ENCODE measurements at regions not wholly inside any gene's neighbourhood (a gene's known extent, or its start where the extent isn't known, plus 50 kb on each side); places are given as distances from the start of the nearest gene placed in this dataset.
A peak's percentile ranks its signal among the peaks of the same experiment; 100 is the strongest.
"Not testable (repeated sequence)": the region's sequence is repeated elsewhere in the genome, so short reads cannot be mapped to it uniquely, and the experiment has no call there.

- DNase-seq (ENCODE audit: low read depth) = peak; percentile 55
- no peak overlapping the region for H3K4me3 ChIP-seq (replicated peaks; ENCODE audit: low read depth, low read length)
- TF ChIP-seq, protein P1, sequence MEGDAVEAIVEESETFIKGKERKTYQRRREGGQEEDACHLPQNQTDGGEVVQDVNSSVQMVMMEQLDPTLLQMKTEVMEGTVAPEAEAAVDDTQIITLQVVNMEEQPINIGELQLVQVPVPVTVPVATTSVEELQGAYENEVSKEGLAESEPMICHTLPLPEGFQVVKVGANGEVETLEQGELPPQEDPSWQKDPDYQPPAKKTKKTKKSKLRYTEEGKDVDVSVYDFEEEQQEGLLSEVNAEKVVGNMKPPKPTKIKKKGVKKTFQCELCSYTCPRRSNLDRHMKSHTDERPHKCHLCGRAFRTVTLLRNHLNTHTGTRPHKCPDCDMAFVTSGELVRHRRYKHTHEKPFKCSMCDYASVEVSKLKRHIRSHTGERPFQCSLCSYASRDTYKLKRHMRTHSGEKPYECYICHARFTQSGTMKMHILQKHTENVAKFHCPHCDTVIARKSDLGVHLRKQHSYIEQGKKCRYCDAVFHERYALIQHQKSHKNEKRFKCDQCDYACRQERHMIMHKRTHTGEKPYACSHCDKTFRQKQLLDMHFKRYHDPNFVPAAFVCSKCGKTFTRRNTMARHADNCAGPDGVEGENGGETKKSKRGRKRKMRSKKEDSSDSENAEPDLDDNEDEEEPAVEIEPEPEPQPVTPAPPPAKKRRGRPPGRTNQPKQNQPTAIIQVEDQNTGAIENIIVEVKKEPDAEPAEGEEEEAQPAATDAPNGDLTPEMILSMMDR (IDR thresholded peaks at IDR 0.05; ENCODE audit: low read length, missing control alignments) = peak; percentile 70
Observed at GRCh38 chr10:109773288-109774120, 149.8 kb downstream of the XPNPEP1 start.

- TF ChIP-seq, protein P1 (IDR thresholded peaks at IDR 0.05; ENCODE audit: low read length, missing control alignments) = no peak
- no peak for DNase-seq (ENCODE audit: low read depth)
- no peak overlapping the region for H3K4me3 ChIP-seq (replicated peaks; ENCODE audit: low read depth, low read length)
Observed at GRCh38 chr10:109770663-109771062, 152.6 kb downstream of the XPNPEP1 start.

- DNase-seq (ENCODE audit: low read depth) = no peak
- TF ChIP-seq, protein P1 (IDR thresholded peaks at IDR 0.05; ENCODE audit: low read length, missing control alignments) = no peak
- no peak overlapping the region for H3K4me3 ChIP-seq (replicated peaks; ENCODE audit: low read depth, low read length)
Observed at GRCh38 chr10:109769966-109770365, 153.3 kb downstream of the XPNPEP1 start.

GRCh38 chr10:109765838-109766237 is 157.5 kb downstream of the XPNPEP1 start:
- TF ChIP-seq, protein P1 (IDR thresholded peaks at IDR 0.05; ENCODE audit: low read length, missing control alignments) = no peak
- no peak overlapping the region for H3K4me3 ChIP-seq (replicated peaks; ENCODE audit: low read depth, low read length)
- DNase-seq (ENCODE audit: low read depth) = no peak

DNA sequence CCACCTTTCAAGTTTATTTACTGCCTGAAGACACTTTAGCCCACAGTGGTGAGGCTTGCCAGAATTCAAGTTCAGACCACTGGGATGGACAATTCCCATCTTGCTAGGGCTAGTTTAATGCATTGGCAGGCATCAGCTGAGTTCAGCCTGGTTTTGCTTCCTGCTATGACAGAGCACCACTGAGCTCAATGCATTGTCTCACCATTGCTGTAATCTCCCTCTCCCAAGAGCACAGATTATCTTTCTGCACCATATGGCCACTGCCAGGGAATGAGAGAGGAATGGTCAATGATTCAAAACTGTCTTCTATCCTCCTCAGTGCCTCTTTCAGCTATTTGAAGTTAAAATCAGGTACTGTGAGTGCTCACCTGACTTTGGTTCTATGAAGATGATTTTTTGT is 160.8 kb downstream of the XPNPEP1 start:
- no peak overlapping the region for H3K4me3 ChIP-seq (replicated peaks; ENCODE audit: low read depth, low read length)
- DNase-seq (ENCODE audit: low read depth) = no peak
- TF ChIP-seq, protein P1 (IDR thresholded peaks at IDR 0.05; ENCODE audit: low read length, missing control alignments) = no peak

DNA sequence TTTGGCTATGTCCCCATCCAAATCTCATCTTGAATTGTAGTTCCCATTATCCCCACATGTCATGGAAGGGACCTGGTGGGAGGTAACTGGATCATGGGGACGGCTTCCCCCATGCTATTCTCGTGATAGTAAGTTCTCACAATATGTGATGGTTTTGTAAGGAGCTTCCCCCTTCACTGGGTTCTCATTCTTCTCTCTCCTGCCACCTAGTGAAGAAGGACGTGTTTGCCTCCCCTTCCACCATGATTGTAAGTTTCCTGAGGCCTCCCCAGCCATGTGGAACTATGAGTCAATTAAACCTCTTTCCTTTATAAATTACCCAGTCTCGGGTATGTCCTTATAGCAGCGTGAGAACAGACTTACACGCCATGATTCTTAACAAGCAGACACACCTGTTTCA is 165.6 kb downstream of the XPNPEP1 start:
- not testable (repeated sequence) for DNase-seq (ENCODE audit: low read depth); H3K4me3 ChIP-seq (replicated peaks; ENCODE audit: low read depth, low read length)

DNA sequence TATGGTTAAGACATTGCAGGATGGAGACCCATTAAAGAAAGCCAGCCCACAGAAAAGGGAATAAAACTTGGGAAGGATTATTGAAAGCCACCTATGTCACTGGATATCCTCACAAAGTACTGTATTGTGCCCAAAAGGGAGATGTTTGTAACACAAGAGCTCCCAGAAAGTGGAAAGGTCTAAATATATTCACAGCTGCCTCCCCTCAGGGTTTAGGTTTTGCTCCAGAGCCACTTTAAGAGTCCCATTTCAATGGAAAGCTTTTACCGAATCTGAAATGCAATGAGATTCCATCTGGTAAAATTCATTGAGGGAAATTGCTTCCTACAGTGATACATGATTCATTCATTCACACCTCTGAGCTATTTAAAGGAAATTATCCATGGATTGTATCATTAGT is 176.4 kb downstream of the XPNPEP1 start:
- no peak for DNase-seq (ENCODE audit: low read depth)
- H3K4me3 ChIP-seq (replicated peaks; ENCODE audit: low read depth, low read length) = no peak overlapping the region
- TF ChIP-seq, protein P1 (IDR thresholded peaks at IDR 0.05; ENCODE audit: low read length, missing control alignments) = no peak

All from fibroblast of pulmonary artery (primary cell).